HEK293 (cell line): ENCODE measurements at regions not wholly inside any gene's neighbourhood (a gene's known extent, or its start where the extent isn't known, plus 50 kb on each side); places are given as distances from the start of the nearest gene placed in this dataset.

Source experiments
- CTCF ChIA-PET: fragments of 350-600 bp; formaldehyde crosslinking; extraction: SDS; loops from one replicate; lab custom pipeline; 2021; ENCODE audit warnings: antibody characterized with exemption; lab: Yijun Ruan, JAX
- POLR2A ChIA-PET: fragments of 300-600 bp; formaldehyde crosslinking; extraction: SDS; loops from one replicate; lab custom pipeline; 2020; ENCODE audit warnings: antibody characterized with exemption, inconsistent platforms; lab: Yijun Ruan, JAX
- H3K27ac ChIP-seq: fragments of 200-500 bp; sonication (Bioruptor generic); 2 replicates; pipeline ENCODE4 v1.5.1; 2014; ENCODE audit warnings: low read depth, low read length, control low read depth, inconsistent platforms; ENCODE audit errors: extremely low read depth
- H3K36me3 ChIP-seq, 2 experiments: fragments of 200-500 bp in 1 of 2; sonication (Bioruptor generic) in 1 of 2; 1 replicate in 1 of 2; 2 replicates in 1 of 2; pipeline ENCODE4 v1.5.1; 2014 to 2017; ENCODE audit warnings: inconsistent platforms in 2 of 2, low read length in 2 of 2; ENCODE audit not compliant: control insufficient read depth in 2 of 2, insufficient read depth in 1 of 2
- H3K4me1 ChIP-seq: fragments of 200-500 bp; sonication (Bioruptor generic); 2 replicates; pipeline ENCODE4 v1.5.1; 2014; ENCODE audit warnings: mild to moderate bottlenecking, low read length, inconsistent platforms; ENCODE audit not compliant: control insufficient read depth, insufficient read depth
- H3K4me3 ChIP-seq: 2 replicates; pipeline ENCODE4 v1.5.1; 2011; ENCODE audit warnings: low read depth, mild to moderate bottlenecking, control low read depth, low read length, moderate library complexity
- H3K9me3 ChIP-seq: fragments of 200-500 bp; sonication (Bioruptor generic); 2 replicates; pipeline ENCODE4 v1.5.1; 2014; ENCODE audit warnings: low read depth, low read length, inconsistent platforms; ENCODE audit not compliant: control insufficient read depth, insufficient read depth
- KLF7 ChIP-seq: fragments of 450-650 bp; formaldehyde crosslinking; IDR thresholded peaks from 2 replicates; pipeline ENCODE4 v1.5.1; 2016; ENCODE audit warnings: missing biosample characterization, missing genetic modification characterization, borderline replicate concordance
- MZF1 ChIP-seq: fragments of 450-650 bp; formaldehyde crosslinking; IDR thresholded peaks from 2 replicates; pipeline ENCODE4 v1.5.1; 2017; ENCODE audit warnings: missing biosample characterization, missing genetic modification characterization, borderline replicate concordance
- PRDM2 ChIP-seq: fragments of 450-650 bp; formaldehyde crosslinking; IDR thresholded peaks from 2 replicates; pipeline ENCODE4 v1.5.1; 2016; ENCODE audit warnings: missing biosample characterization, missing genetic modification characterization, borderline replicate concordance
- PRDM6 ChIP-seq: fragments of 450-650 bp; formaldehyde crosslinking; IDR thresholded peaks from 2 replicates; pipeline ENCODE4 v1.5.1; 2017; ENCODE audit warnings: missing biosample characterization, missing genetic modification characterization
- ZNF121 ChIP-seq: fragments of 450-650 bp; formaldehyde crosslinking; IDR thresholded peaks from 2 replicates; pipeline ENCODE4 v1.5.1; 2016; ENCODE audit warnings: missing biosample characterization, missing genetic modification characterization
- ZNF132 ChIP-seq: fragments of 450-650 bp; formaldehyde crosslinking; IDR thresholded peaks from 2 replicates; pipeline ENCODE4 v1.5.1; 2017; ENCODE audit warnings: missing biosample characterization, missing genetic modification characterization, borderline replicate concordance
- ZNF174 ChIP-seq: fragments of 450-650 bp; formaldehyde crosslinking; IDR thresholded peaks from 2 replicates; pipeline ENCODE4 v1.5.0; 2017; ENCODE audit warnings: missing biosample characterization, mild to moderate bottlenecking, missing genetic modification characterization
- ZNF184 ChIP-seq: fragments of 450-650 bp; IDR thresholded peaks from 2 replicates; pipeline ENCODE4 v1.5.1; 2018; ENCODE audit warnings: missing biosample characterization, mild to moderate bottlenecking, missing genetic modification characterization
- ZNF202 ChIP-seq: fragments of 450-650 bp; formaldehyde crosslinking; IDR thresholded peaks from 2 replicates; pipeline ENCODE4 v1.5.1; 2016; ENCODE audit warnings: missing biosample characterization, missing genetic modification characterization, borderline replicate concordance
- ZNF302 ChIP-seq: fragments of 450-650 bp; formaldehyde crosslinking; IDR thresholded peaks from 2 replicates; pipeline ENCODE4 v1.5.1; 2016; ENCODE audit warnings: missing biosample characterization, missing genetic modification characterization, low read depth
- ZNF354C ChIP-seq: fragments of 450-650 bp; formaldehyde crosslinking; IDR thresholded peaks from 2 replicates; pipeline ENCODE4 v1.5.1; 2016; ENCODE audit warnings: missing biosample characterization, missing genetic modification characterization, low read depth, borderline replicate concordance
- ZNF544 ChIP-seq: fragments of 450-650 bp; formaldehyde crosslinking; IDR thresholded peaks from 2 replicates; pipeline ENCODE4 v1.5.0; 2017; ENCODE audit warnings: missing biosample characterization, missing genetic modification characterization
- ZNF548 ChIP-seq: fragments of 450-650 bp; formaldehyde crosslinking; IDR thresholded peaks from 2 replicates; pipeline ENCODE4 v1.5.1; 2016; ENCODE audit warnings: missing biosample characterization, missing genetic modification characterization
- ZNF626 ChIP-seq: fragments of 450-650 bp; sonication (Bioruptor Pico); formaldehyde crosslinking; IDR thresholded peaks from 2 replicates; pipeline ENCODE4 v1.5.1; 2018; ENCODE audit warnings: missing biosample characterization, missing genetic modification characterization, inconsistent platforms
- ZSCAN16 ChIP-seq: fragments of 450-650 bp; formaldehyde crosslinking; IDR thresholded peaks from 2 replicates; pipeline ENCODE4 v1.5.1; 2016; ENCODE audit warnings: missing biosample characterization, missing genetic modification characterization
- ZSCAN30 ChIP-seq: fragments of 450-650 bp; IDR thresholded peaks from 2 replicates; pipeline ENCODE4 v1.5.1; 2018; ENCODE audit warnings: missing biosample characterization, mild to moderate bottlenecking, missing genetic modification characterization, moderate library complexity
- TF ChIP-seq, protein P1 (sequence below): fragments of 450-650 bp; formaldehyde crosslinking; IDR thresholded peaks from 2 replicates; pipeline ENCODE4 v1.5.1; 2016; ENCODE audit warnings: missing biosample characterization, missing genetic modification characterization
- TF ChIP-seq, protein P2 (sequence below): fragments of 450-650 bp; IDR thresholded peaks from 2 replicates; pipeline ENCODE4 v1.5.1; 2018; ENCODE audit warnings: missing biosample characterization, mild to moderate bottlenecking, missing genetic modification characterization

GRCh38 chr4:179272282-179272681 lies 1830.0 kb upstream of the AGA start (continued):
- TF ChIP-seq KLF7 (tag by site-specific recombination) (no peak), ZNF548 (tag by site-specific recombination) (no peak), ZNF174 (tag by site-specific recombination) (no peak), ZNF354C (tag by site-specific recombination) (no peak)

- CTCF ChIA-PET, result no interaction called here
Measured at GRCh38 chr4:179278647-179279046, 1836.4 kb upstream of the AGA start.

GRCh38 chr4:179285696-179286095 lies 1843.5 kb upstream of the AGA start:
- Histone ChIP-seq H3K4me1 (no peaks in the 10 kb centered on the region), H3K27ac (no peak overlapping the region)

More at GRCh38 chr4:179278647-179279046, 1836.4 kb upstream of the AGA start:
- POLR2A ChIA-PET, result no interaction called here
- H3K4me3 ChIP-seq, result no peak overlapping the region
- H3K4me1 ChIP-seq, result no peaks in the 10 kb centered on the region
- no peaks in the 10 kb centered on the region for H3K36me3 ChIP-seq
- H3K9me3 ChIP-seq, result no peaks in the 10 kb centered on the region
- H3K27ac ChIP-seq, result no peak overlapping the region
- no peak for TF ChIP-seq MZF1

More at GRCh38 chr4:179285696-179286095, 1843.5 kb upstream of the AGA start:
- no peaks in the 10 kb centered on the region for H3K36me3 ChIP-seq
- CTCF ChIA-PET, result no interaction called here
- H3K4me3 ChIP-seq, result no peak overlapping the region
- POLR2A ChIA-PET, result no interaction called here
- no peak for TF ChIP-seq ZSCAN16
- no peak for TF ChIP-seq ZNF202 (tag by site-specific recombination)
- no peak for TF ChIP-seq ZSCAN30 (tag by site-specific recombination)
- no peak for TF ChIP-seq ZNF626 (tag by site-specific recombination)
- no peak for TF ChIP-seq ZNF302 (tag by site-specific recombination)
- TF ChIP-seq ZNF174 (tag by site-specific recombination), result no peak
- no peak for TF ChIP-seq PRDM2
- no peak for TF ChIP-seq PRDM6
- TF ChIP-seq, protein P1, sequence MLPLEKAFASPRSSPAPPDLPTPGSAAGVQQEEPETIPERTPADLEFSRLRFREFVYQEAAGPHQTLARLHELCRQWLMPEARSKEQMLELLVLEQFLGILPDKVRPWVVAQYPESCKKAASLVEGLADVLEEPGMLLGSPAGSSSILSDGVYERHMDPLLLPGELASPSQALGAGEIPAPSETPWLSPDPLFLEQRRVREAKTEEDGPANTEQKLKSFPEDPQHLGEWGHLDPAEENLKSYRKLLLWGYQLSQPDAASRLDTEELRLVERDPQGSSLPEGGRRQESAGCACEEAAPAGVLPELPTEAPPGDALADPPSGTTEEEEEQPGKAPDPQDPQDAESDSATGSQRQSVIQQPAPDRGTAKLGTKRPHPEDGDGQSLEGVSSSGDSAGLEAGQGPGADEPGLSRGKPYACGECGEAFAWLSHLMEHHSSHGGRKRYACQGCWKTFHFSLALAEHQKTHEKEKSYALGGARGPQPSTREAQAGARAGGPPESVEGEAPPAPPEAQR, result no peak
- no peak for TF ChIP-seq ZNF544
- no peak for TF ChIP-seq ZNF184 (tag by site-specific recombination)
- TF ChIP-seq ZNF132 (tag by site-specific recombination), result no peak
- TF ChIP-seq ZNF121 (tag by site-specific recombination), result no peak
- TF ChIP-seq, protein P2, sequence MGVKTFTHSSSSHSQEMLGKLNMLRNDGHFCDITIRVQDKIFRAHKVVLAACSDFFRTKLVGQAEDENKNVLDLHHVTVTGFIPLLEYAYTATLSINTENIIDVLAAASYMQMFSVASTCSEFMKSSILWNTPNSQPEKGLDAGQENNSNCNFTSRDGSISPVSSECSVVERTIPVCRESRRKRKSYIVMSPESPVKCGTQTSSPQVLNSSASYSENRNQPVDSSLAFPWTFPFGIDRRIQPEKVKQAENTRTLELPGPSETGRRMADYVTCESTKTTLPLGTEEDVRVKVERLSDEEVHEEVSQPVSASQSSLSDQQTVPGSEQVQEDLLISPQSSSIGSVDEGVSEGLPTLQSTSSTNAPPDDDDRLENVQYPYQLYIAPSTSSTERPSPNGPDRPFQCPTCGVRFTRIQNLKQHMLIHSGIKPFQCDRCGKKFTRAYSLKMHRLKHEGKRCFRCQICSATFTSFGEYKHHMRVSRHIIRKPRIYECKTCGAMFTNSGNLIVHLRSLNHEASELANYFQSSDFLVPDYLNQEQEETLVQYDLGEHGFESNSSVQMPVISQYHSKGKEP, result no peak
- no peaks in the 10 kb centered on the region for H3K9me3 ChIP-seq
